GM23248 (cell line): ENCODE measurements at regions not wholly inside any gene's neighbourhood (a gene's known extent, or its start where the extent isn't known, plus 50 kb on each side); places are given as distances from the start of the nearest gene placed in this dataset.

ENCODE experiments used
- DNase-seq: peaks from one replicate; pipeline ENCODE4 v3.0.0-alpha.2; 2015
- H2AFZ ChIP-seq: fragments of 200-600 bp; sonication (generic); 2 replicates; pipeline ENCODE4 v1.6.1; 2016; ENCODE audit warnings: antibody characterized with exemption
- H3F3A ChIP-seq: fragments of 200-600 bp; sonication (generic); 2 replicates; pipeline ENCODE4 v1.6.1; 2016; ENCODE audit warnings: mild to moderate bottlenecking, antibody characterized with exemption, mixed run types; ENCODE audit not compliant: insufficient read depth
- H3K27ac ChIP-seq: fragments of 200-600 bp; sonication (generic); 2 replicates; pipeline ENCODE4 v1.5.1; 2016; ENCODE audit warnings: mild to moderate bottlenecking
- H3K27me3 ChIP-seq: fragments of 200-600 bp; sonication (generic); replicated peaks from 2 replicates; pipeline ENCODE4 v1.6.1; 2016; ENCODE audit warnings: mild to moderate bottlenecking; ENCODE audit not compliant: insufficient read depth
- H3K36me3 ChIP-seq: fragments of 200-600 bp; sonication (generic); 2 replicates; pipeline ENCODE4 v1.6.1; 2016; ENCODE audit warnings: low read depth, mild to moderate bottlenecking
- H3K4me1 ChIP-seq: fragments of 200-600 bp; sonication (generic); 2 replicates; pipeline ENCODE4 v1.6.1; 2016; ENCODE audit warnings: mild to moderate bottlenecking; ENCODE audit not compliant: insufficient read depth
- H3K4me2 ChIP-seq: fragments of 200-600 bp; sonication (generic); one replicate; pipeline ENCODE4 v1.6.1; 2016; ENCODE audit warnings: mild to moderate bottlenecking; ENCODE audit not compliant: unreplicated experiment
- H3K4me3 ChIP-seq: fragments of 200-600 bp; sonication (generic); 2 replicates; pipeline ENCODE4 v1.5.1; 2016; ENCODE audit warnings: mild to moderate bottlenecking
- H3K79me2 ChIP-seq: fragments of 200-600 bp; sonication (generic); 2 replicates; pipeline ENCODE4 v1.6.1; 2016; ENCODE audit warnings: mild to moderate bottlenecking; ENCODE audit not compliant: insufficient read depth
- H3K9ac ChIP-seq: fragments of 200-600 bp; sonication (generic); 2 replicates; pipeline ENCODE4 v1.6.1; 2016; ENCODE audit warnings: mild to moderate bottlenecking
- H3K9me2 ChIP-seq: fragments of 200-600 bp; sonication (generic); 2 replicates; pipeline ENCODE4 v1.6.1; 2016; ENCODE audit warnings: mixed run types, mild to moderate bottlenecking, moderate library complexity; ENCODE audit not compliant: insufficient read depth
- H3K9me3 ChIP-seq: fragments of 200-600 bp; sonication (generic); one replicate; pipeline ENCODE4 v1.6.1; 2017; ENCODE audit warnings: low read depth
- H4K20me1 ChIP-seq: fragments of 200-600 bp; sonication (generic); 2 replicates; pipeline ENCODE4 v1.6.0; 2016; ENCODE audit not compliant: insufficient read depth
- EZH2 ChIP-seq: fragments of 200-600 bp; sonication (generic); IDR thresholded peaks from 2 replicates; pipeline ENCODE4 v1.6.1; 2018; ENCODE audit warnings: antibody characterized with exemption, mild to moderate bottlenecking; ENCODE audit not compliant: insufficient read depth, poor library complexity, severe bottlenecking
- EZH2phosphoT487 ChIP-seq: fragments of 200-600 bp; sonication (generic); IDR thresholded peaks from 2 replicates; pipeline ENCODE4 v1.6.1; 2018; ENCODE audit warnings: antibody characterized with exemption, moderate library complexity, mild to moderate bottlenecking, low read depth; ENCODE audit not compliant: insufficient read depth
- whole genome bisulfite sequencing, 2 experiments: methylation state at CpG; one replicate each; pipeline ENCODE4 v1.1.6; 2015 to 2017; ENCODE audit warnings: low lambda C conversion rate in 2 of 2, low coverage in 1 of 2; ENCODE audit errors: missing lambda C conversion rate in 2 of 2; 5-methylcytosine and 5-hydroxymethylcytosine counted together
- in situ Hi-C: fragments of 300-500 bp; cut with MboI; formaldehyde crosslinking; loops from 2 replicates; pipeline ENCODE4 v1.15.0; 2020

DNA sequence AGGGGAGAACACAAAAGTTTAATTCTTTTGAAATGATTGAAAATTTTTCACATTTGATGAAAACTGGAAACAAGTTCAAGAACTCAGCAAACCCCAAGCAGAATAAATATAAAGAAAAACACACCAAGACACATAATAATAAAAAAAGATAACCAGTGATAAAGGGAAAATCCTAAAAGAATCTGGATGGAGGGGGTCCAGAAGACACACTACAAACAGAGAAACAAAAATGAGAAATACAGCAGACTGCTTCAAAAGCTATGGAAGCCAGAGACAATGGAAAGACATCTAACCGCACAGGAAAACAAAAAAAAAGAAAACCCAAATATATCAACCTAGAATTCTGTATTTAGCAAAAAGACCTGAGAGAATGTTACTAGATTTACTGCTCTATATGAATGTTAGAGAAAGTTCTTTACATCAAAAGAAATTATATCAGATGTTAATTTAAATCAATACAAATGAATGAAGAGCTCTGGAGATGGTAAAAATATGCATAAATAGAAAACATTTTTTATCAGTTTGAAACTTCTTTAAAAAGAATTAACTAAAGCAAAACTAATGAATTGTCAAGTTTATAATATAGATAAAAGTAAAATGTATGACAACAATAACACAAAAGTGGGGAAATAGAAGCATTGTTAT is 310.7 kb upstream of the PREP start:
- in situ Hi-C loops = no loop called here
- Histone ChIP-seq H3K27me3 (no peaks in the 10 kb centered on the region), H3K9ac (no peak overlapping the region), H2AFZ (no peak overlapping the region), H3K9me3 (peaks cover 13% of the 10 kb centered on the region), H3K36me3 (no peaks in the 10 kb centered on the region), H3F3A (peaks cover 6% of the 10 kb centered on the region; the same call in 1 of the 2 replicates), H3K79me2 (no peaks in the 10 kb centered on the region), H4K20me1 (no peaks in the 10 kb centered on the region), H3K4me1 (no peaks in the 10 kb centered on the region), H3K4me2 (no peak overlapping the region), H3K9me2 (no peaks in the 10 kb centered on the region), H3K4me3 (no peak overlapping the region), H3K27ac (no peak overlapping the region)
- WGBS, 2 experiments = 91 to 100% methylated on average over 1 of the region's 1 CpG
- TF ChIP-seq EZH2phosphoT487 (no peak), EZH2 (no peak)
- peak; percentile 28 for DNase-seq

DNA sequence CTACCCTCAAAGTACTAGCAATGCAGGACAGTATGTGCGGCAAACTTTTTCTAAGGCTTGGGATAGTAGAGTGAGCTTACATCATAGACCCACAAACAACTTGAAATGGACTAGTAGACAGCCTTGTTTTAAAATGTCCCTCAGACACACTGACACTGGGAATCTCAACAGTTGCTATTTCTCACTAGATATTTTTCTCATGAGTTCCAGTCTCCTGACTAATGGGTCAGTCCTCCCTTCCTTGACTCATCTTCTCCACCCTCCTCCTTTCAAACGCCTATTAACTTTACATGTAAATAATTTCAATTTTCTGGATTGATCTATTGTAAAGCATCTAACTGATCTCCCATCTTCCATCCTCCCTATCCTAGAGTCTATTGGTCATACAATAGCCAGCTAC is 308.3 kb upstream of the PREP start:
- Histone ChIP-seq H2AFZ (no peak overlapping the region), H3K4me3 (no peak overlapping the region), H3F3A (peaks cover 6% of the 10 kb centered on the region; the same call in 1 of the 2 replicates), H3K9ac (no peak overlapping the region), H3K36me3 (no peaks in the 10 kb centered on the region), H3K9me2 (no peaks in the 10 kb centered on the region), H4K20me1 (no peaks in the 10 kb centered on the region), H3K27me3 (no peaks in the 10 kb centered on the region), H3K4me1 (no peaks in the 10 kb centered on the region), H3K27ac (no peak overlapping the region), H3K79me2 (no peaks in the 10 kb centered on the region), H3K9me3 (peaks cover 13% of the 10 kb centered on the region), H3K4me2 (no peak overlapping the region)
- in situ Hi-C loops = no loop called here
- peak; percentile 53 for DNase-seq
- TF ChIP-seq EZH2 = no peak
- TF ChIP-seq EZH2phosphoT487 = no peak
- WGBS, 2 experiments = 70 to 74% methylated on average over 2 of the region's 2 CpGs

DNA sequence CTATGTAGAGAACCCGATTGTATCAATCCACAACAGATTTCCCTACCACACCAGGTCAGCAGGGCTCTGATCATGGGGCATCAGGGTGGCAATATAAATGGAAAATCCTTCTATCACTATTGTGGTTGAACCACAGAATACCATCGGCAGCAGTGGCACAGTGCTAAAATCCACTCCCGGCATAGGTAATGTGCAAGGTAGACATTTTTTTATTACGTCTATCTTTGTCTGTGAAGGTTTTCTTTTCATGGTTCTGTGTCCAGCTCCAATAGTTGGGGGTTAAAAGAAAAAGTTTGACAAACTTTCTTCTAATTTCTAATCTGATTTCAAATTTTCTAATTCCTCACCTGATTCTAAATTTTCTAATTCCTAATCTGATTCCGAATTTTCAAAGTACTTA is 302.7 kb upstream of the PREP start:
- WGBS, 2 experiments = 76 to 82% methylated on average over 5 of the region's 5 CpGs
- in situ Hi-C loops = no loop called here

DNA sequence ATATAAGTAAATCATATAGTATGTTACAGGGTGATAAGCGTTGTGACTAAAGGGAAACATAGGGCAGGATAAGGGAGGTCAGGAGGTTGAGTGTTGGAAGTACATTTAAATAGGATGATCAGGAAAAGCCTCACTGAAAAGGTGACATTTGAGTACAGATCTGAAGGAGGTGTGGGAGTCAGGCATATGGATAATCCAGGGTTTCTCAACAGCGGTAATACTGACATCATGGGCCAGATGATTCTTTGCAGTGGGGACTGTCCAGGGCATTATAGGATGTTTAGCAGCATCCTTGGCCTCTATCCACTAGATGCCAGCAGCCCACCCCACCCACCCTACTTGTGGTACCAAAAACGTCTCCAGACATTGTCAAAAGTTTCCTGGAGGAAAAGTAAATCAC is 292.6 kb upstream of the PREP start:
- no peak for DNase-seq
- WGBS, 2 experiments = 83 to 94% methylated on average over 3 of the region's 3 CpGs
- no peak for TF ChIP-seq EZH2
- TF ChIP-seq EZH2phosphoT487 = no peak

More for the DNA sequence above, 302.7 kb upstream of the PREP start:
- no peaks in the 10 kb centered on the region for H3F3A ChIP-seq
- H2AFZ ChIP-seq = no peak overlapping the region
- no peaks in the 10 kb centered on the region for H3K4me1 ChIP-seq
- H3K36me3 ChIP-seq = no peaks in the 10 kb centered on the region
- no peak overlapping the region for H3K27ac ChIP-seq
- H3K4me2 ChIP-seq = no peak overlapping the region
- H3K27me3 ChIP-seq = no peaks in the 10 kb centered on the region
- H3K9me3 ChIP-seq = no peaks in the 10 kb centered on the region
- no peaks in the 10 kb centered on the region for H3K79me2 ChIP-seq
- no peak overlapping the region for H3K4me3 ChIP-seq
- no peak overlapping the region for H3K9ac ChIP-seq
- no peak for DNase-seq
- H4K20me1 ChIP-seq = no peaks in the 10 kb centered on the region
- no peak for TF ChIP-seq EZH2phosphoT487
- TF ChIP-seq EZH2 = no peak
- no peaks in the 10 kb centered on the region for H3K9me2 ChIP-seq

More for the DNA sequence above, 292.6 kb upstream of the PREP start:
- in situ Hi-C loops = no loop called here
- H3F3A ChIP-seq = no peaks in the 10 kb centered on the region
- no peaks in the 10 kb centered on the region for H3K27me3 ChIP-seq
- H3K4me1 ChIP-seq = no peaks in the 10 kb centered on the region
- H3K27ac ChIP-seq = no peak overlapping the region
- no peaks in the 10 kb centered on the region for H3K9me3 ChIP-seq
- H3K36me3 ChIP-seq = no peaks in the 10 kb centered on the region
- H2AFZ ChIP-seq = no peak overlapping the region
- H3K4me3 ChIP-seq = no peak overlapping the region
- H3K9me2 ChIP-seq = no peaks in the 10 kb centered on the region
- no peak overlapping the region for H3K4me2 ChIP-seq
- no peaks in the 10 kb centered on the region for H4K20me1 ChIP-seq
- H3K9ac ChIP-seq = no peak overlapping the region
- H3K79me2 ChIP-seq = no peaks in the 10 kb centered on the region
